ENCODE measurements at regions not wholly inside any gene's neighbourhood (a gene's known extent, or its start where the extent isn't known, plus 50 kb on each side); places are given as distances from the start of the nearest gene placed in this dataset.

DNA sequence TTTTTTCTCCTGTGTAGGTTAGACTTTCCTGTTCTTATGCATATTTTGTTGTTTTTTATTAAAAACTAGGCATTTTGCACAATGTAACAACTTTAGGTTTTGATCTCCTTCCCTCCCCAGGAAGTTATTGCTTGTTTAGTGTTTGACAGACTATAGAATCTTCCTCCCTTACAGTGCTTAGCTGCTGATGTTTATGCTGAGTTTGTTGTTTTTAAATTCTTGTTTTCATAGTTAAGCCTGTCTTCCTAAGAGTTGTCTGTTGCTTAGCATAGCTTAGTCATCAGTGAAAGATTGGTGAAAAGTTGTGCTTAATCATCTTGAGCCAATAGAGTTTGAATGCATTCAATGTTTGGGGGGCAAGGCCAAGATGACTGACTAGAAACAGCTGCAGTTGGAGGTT is 157.5 kb downstream of the NKX6-1 start:
- no peaks in the 10 kb centered on the region for H4K20me1 ChIP-seq
- TF ChIP-seq Cebpa-rat (IDR thresholded peaks at IDR 0.05) = no peak
- H3K27me3 ChIP-seq = no peaks in the 10 kb centered on the region
- no peaks in the 10 kb centered on the region for H3K36me3 ChIP-seq
- H3K4me1 ChIP-seq = peaks cover 0 to 5% (median 0%) of the 10 kb centered on the region in 10 experiments; a peak in 2 of 20 replicates
- no peak overlapping the region for H3K4me3 ChIP-seq
- H3K4me2 ChIP-seq = no peak overlapping the region
- no peak overlapping the region for H3K9ac ChIP-seq
- peaks cover 20 to 39% (median 28%) of the 10 kb centered on the region in 11 experiments for H3K9me3 ChIP-seq (replicated peaks in 1 of 11)
- no peak overlapping the region for H3K27ac ChIP-seq

DNA sequence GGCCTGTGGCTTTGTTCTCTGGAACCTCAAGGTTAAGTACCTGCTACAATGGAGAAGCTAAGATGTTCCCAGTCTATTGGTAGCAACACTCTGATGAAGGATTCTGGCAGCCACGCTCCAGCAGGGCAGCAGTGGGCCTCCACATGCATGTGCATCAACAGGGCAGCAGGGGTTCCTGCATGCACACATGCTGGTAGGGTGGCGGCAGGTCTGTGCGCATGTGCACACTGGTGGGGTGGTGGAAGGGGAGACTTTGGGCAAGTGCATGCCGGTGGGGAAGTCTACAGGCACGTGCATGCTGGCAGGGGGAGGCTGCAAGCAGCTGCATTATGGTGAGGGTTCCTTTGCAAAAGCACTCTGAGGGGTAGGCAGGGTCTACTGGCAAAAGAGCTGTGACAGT is 160.7 kb downstream of the NKX6-1 start:
- H3K27me3 ChIP-seq = no peaks in the 10 kb centered on the region
- no peak overlapping the region for H3K27ac ChIP-seq
- no peak overlapping the region for H3K4me3 ChIP-seq
- H3K36me3 ChIP-seq = no peaks in the 10 kb centered on the region
- no peak for TF ChIP-seq Cebpa-rat (IDR thresholded peaks at IDR 0.05)
- no peak overlapping the region for H3K4me2 ChIP-seq
- H3K9ac ChIP-seq = no peak overlapping the region
- peaks cover 10 to 22% (median 17%) of the 10 kb centered on the region in 11 experiments; a peak in 20 of 22 replicates for H3K9me3 ChIP-seq (replicated peaks in 1 of 11)
- no peaks in the 10 kb centered on the region for H4K20me1 ChIP-seq
- peaks cover 0 to 5% (median 0%) of the 10 kb centered on the region in 10 experiments; a peak in 2 of 20 replicates for H3K4me1 ChIP-seq

DNA sequence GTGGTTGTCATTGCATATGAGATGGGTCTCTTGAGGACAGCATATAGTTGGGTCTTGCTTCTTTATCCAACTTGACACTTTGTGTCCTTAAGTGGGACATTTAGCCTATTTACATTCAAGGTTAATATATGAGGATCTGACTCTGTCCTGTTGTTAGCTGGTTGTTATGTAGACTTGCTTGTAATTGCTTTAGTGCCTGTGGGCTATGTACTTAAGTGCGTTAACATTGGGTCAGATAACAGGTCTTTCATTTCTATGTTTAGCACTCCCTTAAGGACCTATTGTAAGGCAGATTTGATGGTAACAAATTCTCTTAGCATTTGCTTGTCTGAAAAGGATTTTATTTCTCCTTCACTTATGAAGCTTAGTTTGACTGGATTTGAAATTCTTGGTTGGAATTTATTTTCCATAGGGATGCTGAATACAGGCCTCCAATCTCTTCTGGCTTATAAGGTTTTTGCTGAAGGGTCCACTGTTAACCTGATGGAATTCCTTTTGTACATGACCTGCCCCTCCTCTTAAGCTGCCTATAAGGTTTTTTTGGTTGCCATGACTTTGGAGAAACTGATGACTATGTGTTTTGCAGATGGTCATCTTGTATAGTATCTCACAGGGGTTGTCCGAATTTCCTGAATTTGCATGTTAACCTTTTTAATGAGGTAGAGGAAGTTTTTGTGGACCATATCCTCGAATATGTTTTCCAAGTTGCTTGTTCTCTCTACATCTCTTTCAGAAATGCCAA is 162.0 kb downstream of the NKX6-1 start:
- Histone ChIP-seq H3K4me1 (peaks cover 0 to 3% (median 0%) of the 10 kb centered on the region in 10 experiments; a peak in 2 of 20 replicates), H3K36me3 (no peaks in the 10 kb centered on the region), H3K4me3 (no peak overlapping the region), H3K4me2 (no peak overlapping the region), H3K9me3 (replicated peaks in 1 of 11) (peaks cover under 1 to 10% (median 4%) of the 10 kb centered on the region in 11 experiments; a peak in 15 of 22 replicates), H3K27me3 (no peaks in the 10 kb centered on the region), H3K27ac (no peak overlapping the region), H4K20me1 (no peaks in the 10 kb centered on the region), H3K9ac (no peak overlapping the region)
- TF ChIP-seq Cebpa-rat (IDR thresholded peaks at IDR 0.05) = no peak

DNA sequence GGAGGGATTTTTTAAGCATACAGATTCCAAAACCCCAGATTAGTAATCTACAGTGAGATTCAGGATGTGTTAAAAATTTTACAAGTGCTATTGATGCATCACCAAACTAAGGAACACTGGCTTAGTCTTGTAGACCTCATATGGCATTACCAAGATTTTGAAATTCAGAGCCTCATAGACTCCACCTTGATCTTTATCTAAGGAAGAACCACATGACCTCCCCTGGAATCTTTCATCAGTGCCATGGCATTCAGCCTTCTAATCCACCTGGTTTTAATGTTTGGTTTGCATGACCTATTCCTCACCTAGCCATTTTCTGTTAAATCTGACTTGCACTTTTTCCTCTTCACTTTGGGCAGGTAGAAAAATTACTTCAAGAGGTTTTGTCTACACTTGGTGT is 171.6 kb downstream of the NKX6-1 start:
- H3K36me3 ChIP-seq = no peaks in the 10 kb centered on the region
- no peak overlapping the region for H3K4me2 ChIP-seq
- no peaks in the 10 kb centered on the region for H3K4me1 ChIP-seq
- no peaks in the 10 kb centered on the region for H4K20me1 ChIP-seq
- peaks cover 0 to 7% (median 0%) of the 10 kb centered on the region in 11 experiments; a peak in 5 of 22 replicates for H3K9me3 ChIP-seq (replicated peaks in 1 of 11)
- H3K27me3 ChIP-seq = no peaks in the 10 kb centered on the region
- H3K4me3 ChIP-seq = no peak overlapping the region
- no peak overlapping the region for H3K27ac ChIP-seq
- H3K9ac ChIP-seq = no peak overlapping the region
- no peak for TF ChIP-seq Cebpa-rat (IDR thresholded peaks at IDR 0.05)

DNA sequence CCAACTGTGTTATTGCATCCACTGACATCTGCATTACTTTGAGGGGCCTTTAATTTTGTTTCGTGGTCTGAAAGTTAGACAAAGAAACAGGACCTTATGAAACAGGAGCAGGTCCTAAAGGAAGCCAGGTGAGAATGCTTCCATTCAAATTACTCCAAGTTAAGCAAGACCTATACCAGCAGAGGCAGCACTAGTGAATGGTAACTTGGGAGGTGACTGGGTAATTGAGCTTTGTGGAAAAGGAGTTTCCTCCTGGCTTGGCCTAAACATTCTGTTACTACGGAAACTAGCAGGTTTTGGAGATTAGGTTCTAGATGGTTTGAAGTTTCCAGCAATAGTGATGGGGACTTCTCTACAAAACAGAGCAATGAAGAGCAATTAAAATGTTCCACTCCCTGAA is 173.5 kb downstream of the NKX6-1 start:
- Histone ChIP-seq H3K27me3 (no peaks in the 10 kb centered on the region), H3K9ac (no peak overlapping the region), H3K4me3 (no peak overlapping the region), H3K4me2 (no peak overlapping the region), H3K9me3 (replicated peaks in 1 of 11) (peaks cover 0 to 3% (median 0%) of the 10 kb centered on the region in 11 experiments; a peak in 4 of 22 replicates), H3K27ac (no peak overlapping the region), H3K36me3 (no peaks in the 10 kb centered on the region), H3K4me1 (peaks cover 0 to 4% (median 0%) of the 10 kb centered on the region in 10 experiments; a peak in 1 of 20 replicates), H4K20me1 (no peaks in the 10 kb centered on the region)
- TF ChIP-seq Cebpa-rat (IDR thresholded peaks at IDR 0.05) = no peak

DNA sequence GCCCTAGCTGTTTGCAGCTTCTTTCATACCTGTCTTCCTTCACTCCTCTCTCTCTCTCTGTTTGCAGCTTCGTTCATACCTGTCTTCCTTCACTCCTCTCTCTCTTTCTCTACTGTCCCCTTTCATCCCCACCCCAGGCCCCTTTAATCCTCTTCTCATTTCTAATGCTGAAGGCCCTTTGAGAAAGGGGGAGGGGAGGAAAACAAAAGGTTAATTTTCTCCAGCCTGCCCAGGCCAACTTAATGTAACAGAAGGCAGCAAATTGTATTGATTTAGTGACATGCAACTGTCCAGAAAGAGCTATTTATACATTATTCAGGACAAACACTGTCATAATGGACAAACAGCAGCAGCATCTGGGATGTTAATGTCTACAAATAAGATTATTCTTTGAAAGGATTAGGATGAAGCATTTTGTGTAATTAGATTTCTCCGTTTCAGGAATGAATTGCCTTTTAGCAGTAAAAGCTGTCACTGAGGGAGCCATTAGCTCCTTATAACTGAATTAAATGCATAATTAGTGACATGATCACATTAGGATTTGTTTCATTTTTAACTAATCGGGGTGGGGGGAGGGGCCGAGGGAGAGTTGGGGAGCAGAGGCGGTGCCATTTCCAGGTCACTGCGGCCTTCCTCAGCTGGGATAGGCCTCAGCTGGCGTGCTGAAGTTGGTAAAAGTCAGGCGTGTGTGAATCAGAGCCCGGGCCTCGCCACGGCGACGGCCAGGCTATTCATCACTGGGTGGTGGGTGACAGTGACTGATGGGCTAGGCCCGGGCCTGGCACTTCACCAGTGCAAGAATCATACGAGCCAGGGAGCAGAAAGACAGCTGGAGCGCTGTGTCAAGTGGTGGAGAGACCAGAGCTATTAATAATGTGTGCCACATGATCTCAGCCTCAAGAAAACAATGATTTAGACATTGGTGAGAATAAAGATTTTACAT is 174.5 kb downstream of the NKX6-1 start:
- Histone ChIP-seq H4K20me1 (no peaks in the 10 kb centered on the region), H3K4me3 (no peak overlapping the region), H3K4me2 (no peak overlapping the region), H3K27me3 (no peaks in the 10 kb centered on the region), H3K36me3 (no peaks in the 10 kb centered on the region), H3K27ac (no peak overlapping the region), H3K9ac (no peak overlapping the region), H3K4me1 (peaks cover 0 to 9% (median 0%) of the 10 kb centered on the region in 10 experiments; a peak in 1 of 20 replicates), H3K9me3 (replicated peaks in 1 of 11) (no peaks in the 10 kb centered on the region)
- TF ChIP-seq Cebpa-rat (IDR thresholded peaks at IDR 0.05) = no peak

DNA sequence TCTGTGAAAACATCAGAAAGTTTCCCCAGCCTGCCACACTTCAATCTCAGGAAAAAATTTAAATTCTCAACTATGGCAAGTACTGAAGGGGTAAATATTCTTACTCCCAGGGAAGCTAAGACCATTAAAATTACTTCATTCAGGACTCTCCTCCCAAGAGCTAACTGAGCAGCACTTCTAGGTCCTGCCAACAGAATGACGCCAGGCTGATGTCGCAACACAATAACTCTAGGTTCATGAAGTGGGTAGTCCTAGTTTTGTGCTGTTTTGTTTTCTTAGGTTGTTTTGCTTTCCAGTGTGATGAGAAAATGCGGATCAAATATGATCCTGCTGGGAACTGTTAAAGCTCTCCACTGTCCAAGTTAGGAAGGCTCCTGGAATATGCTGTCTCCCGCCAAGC is 180.0 kb downstream of the NKX6-1 start:
- H3K4me2 ChIP-seq = no peak overlapping the region
- no peak overlapping the region for H3K9ac ChIP-seq
- no peaks in the 10 kb centered on the region for H3K36me3 ChIP-seq
- no peak overlapping the region for H3K27ac ChIP-seq
- peaks cover 0 to 22% (median 0%) of the 10 kb centered on the region in 10 experiments; a peak in 3 of 20 replicates for H3K4me1 ChIP-seq
- H4K20me1 ChIP-seq = no peaks in the 10 kb centered on the region
- H3K9me3 ChIP-seq (replicated peaks in 1 of 11) = no peaks in the 10 kb centered on the region
- no peak overlapping the region for H3K4me3 ChIP-seq
- peak in 5 of 11 experiments; percentile 26 to 61 (median 40); a peak in 3 of 22 replicates for TF ChIP-seq Cebpa-rat (IDR thresholded peaks at IDR 0.05)
- H3K27me3 ChIP-seq = no peaks in the 10 kb centered on the region

DNA sequence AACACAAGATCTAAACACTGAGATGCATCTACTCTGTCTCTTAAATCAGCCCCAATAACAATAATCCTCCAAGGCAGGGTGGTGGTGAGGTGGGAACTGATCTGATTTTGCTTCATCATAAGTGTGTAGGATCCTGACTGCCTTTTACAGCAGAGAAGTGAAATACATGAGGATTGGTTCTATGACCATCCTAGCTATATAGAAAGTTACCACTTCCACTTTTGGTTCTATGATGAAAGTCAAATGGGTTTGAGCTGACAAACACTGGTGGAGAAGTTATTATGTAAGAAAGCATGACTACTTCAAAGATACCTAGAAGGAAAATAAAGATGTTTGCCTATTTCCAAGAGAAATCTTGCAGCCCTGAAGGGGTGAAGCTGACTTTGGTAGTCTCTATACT is 181.6 kb downstream of the NKX6-1 start:
- H3K4me2 ChIP-seq = peak overlapping the region in 1 of 11 experiments; percentile 17; a peak in 1 of 22 replicates
- no peaks in the 10 kb centered on the region for H3K9me3 ChIP-seq (replicated peaks in 1 of 11)
- H3K27ac ChIP-seq = no peak overlapping the region
- no peak for TF ChIP-seq Cebpa-rat (IDR thresholded peaks at IDR 0.05)
- no peak overlapping the region for H3K9ac ChIP-seq
- H3K4me1 ChIP-seq = peaks cover 0 to 22% (median 0%) of the 10 kb centered on the region in 10 experiments; a peak in 3 of 20 replicates
- no peaks in the 10 kb centered on the region for H4K20me1 ChIP-seq
- no peaks in the 10 kb centered on the region for H3K36me3 ChIP-seq
- H3K27me3 ChIP-seq = no peaks in the 10 kb centered on the region
- H3K4me3 ChIP-seq = no peak overlapping the region

DNA sequence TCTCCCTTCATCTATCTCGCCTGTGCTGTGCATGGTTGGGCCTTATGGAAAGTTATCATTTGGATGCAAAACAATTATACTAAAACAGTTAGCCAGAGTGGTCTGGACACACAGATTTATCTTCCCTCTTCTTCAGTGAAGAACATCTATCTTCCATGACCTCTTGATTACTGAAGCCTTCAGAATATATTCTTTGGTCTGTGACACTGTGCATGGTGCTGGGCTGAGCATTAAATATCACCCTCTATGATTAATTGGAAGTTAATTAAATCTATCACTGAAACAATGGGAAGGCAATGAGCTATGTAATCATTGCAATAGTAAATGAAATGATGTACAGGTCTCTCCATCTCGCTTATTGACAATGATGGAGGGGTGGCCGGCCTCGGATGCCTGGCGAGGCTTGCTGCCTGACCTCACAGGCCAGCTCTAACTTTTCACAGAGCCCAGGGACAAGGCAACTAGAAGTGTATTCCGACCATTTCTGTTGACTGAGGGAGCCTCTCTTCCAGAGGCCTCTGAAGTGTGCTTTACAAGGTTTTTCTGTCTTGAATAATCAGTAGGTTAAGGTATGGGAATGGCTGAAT is 186.6 kb downstream of the NKX6-1 start:
- no peak overlapping the region for H3K4me3 ChIP-seq
- no peaks in the 10 kb centered on the region for H4K20me1 ChIP-seq
- H3K36me3 ChIP-seq = no peaks in the 10 kb centered on the region
- peaks cover 0 to 5% (median 0%) of the 10 kb centered on the region in 10 experiments; a peak in 2 of 20 replicates for H3K4me1 ChIP-seq
- H3K9ac ChIP-seq = no peak overlapping the region
- no peak overlapping the region for H3K27ac ChIP-seq
- no peak for TF ChIP-seq Cebpa-rat (IDR thresholded peaks at IDR 0.05)
- no peak overlapping the region for H3K4me2 ChIP-seq
- no peaks in the 10 kb centered on the region for H3K9me3 ChIP-seq (replicated peaks in 1 of 11)
- H3K27me3 ChIP-seq = no peaks in the 10 kb centered on the region

All from BLaER1 treated with 17β-estradiol and CSF1 and Interleukin-3, amounts not matched to agents 10 nM and 100 nM (cell line).